GM21786 (cell line): ENCODE measurements at regions not wholly inside any gene's neighbourhood (a gene's known extent, or its start where the extent isn't known, plus 50 kb on each side); places are given as distances from the start of the nearest gene placed in this dataset.

Source experiments
- ATAC-seq: cut with Tn5 transposase; IDR thresholded peaks from one replicate; pipeline ENCODE4 v1.9.1; 2021; ENCODE audit not compliant: unreplicated experiment

GRCh38 chr6:149212892-149213801 is 104.4 kb upstream of the TAB2 start:
- no peak for ATAC-seq

DNA sequence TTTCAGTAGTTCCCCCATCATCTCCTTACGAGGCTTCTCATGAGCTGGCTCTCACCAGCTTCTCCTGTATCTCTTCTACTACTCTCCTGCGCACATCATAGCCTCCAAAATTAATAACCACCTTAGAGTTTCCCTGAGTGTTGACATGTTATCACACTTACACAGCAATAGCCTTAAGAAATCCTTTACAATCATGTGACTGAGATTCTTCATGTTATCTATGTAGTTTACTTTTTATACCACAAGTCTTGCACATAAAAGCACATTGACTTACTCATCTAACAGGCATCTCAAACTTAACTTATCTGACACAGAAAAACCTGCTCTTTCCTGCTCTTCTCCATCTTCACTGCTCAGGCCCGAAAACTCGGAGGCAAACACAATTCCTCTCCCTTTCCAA is 103.7 kb upstream of the TAB2 start:
- ATAC-seq = no peak

DNA sequence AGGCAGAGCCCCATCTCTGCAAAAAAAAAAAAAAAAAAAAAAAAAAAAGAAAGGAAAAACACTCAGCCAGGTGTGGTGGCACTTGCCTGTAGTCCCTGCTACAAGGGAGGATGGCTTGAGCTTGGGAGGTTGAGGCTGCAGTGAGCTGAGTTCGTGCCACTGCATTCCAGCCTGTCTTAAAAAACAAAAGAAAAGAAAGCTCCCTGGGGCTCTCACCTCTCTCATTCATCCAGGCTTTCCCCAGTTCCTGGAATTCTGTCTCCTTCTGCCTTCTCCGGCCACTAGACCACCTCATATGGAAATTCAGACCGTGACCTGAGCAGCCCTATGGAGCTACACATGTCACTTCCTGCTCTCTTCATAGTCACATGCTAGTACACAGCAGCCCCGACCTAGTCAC is 101.1 kb upstream of the TAB2 start:
- no peak for ATAC-seq

DNA sequence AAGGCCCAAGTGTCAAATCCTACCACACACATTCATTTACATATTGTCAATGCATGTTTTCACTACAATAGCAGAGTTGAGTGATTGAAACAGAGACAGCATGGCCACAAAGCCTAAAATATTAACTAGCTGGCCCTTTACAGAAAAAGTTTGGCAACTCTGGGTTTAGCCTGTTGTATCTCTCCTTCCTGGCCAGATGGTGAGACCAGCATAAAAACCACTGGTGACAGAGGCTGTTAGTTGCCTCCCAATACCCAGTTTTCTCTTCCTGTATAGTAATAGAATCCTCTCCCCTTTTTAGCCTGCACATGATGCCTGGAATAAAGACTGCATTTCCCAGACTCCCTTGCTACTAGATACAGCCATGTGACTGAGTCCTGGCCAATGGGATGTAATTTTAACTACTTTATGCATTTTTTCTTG is 100.0 kb upstream of the TAB2 start:
- ATAC-seq = peak; percentile 75

DNA sequence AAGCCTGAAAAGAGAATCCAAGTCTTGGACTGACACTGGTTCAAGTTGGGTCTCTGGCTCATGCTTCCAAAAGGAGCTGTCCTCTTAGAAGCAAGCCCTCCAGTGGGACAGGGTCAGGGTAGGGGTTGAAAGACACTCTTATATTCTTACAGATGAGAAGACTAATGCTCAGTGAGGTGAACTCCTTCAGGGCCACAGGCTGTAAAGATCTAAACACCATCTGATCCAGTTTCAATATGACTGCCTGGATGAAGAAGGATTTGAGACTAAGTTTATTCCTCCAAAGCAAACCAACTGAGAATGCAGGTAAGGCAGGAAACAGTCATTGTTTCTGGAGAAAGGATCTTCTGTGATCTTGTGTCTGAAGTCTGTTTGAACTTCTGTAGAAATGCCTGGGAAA is 99.0 kb upstream of the TAB2 start:
- no peak for ATAC-seq

- no peak for ATAC-seq
Observed at GRCh38 chr6:149218915-149219314, 98.6 kb upstream of the TAB2 start.

- ATAC-seq = no peak
Observed at GRCh38 chr6:149220882-149221773, 96.4 kb upstream of the TAB2 start.

GRCh38 chr6:149221774-149222070 is 95.8 kb upstream of the TAB2 start:
- no peak for ATAC-seq

GRCh38 chr6:149223120-149223903 is 94.2 kb upstream of the TAB2 start:
- ATAC-seq = no peak

DNA sequence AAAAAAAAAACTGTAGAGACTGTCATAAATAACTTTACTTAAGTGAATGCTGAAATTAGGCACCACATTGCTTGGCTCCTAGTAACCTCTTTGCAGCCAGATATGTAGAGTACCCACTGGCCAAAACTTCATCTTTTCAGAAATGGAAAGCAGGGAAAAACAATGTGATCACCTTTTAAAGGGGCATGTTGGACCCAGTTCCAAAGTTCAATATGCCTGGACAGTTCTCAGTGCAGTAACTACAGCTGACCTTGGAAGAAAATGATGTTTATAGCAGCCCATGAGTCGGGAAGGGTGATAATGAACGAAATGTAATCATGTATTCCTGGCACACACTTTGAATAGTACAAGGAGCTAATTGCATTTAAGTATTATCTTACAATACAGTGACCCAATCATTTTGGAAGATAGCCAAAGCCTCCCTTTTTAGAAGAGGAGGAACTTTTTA is 93.6 kb upstream of the TAB2 start:
- no peak for ATAC-seq

- no peak for ATAC-seq
Observed at GRCh38 chr6:149224399-149224798, 93.1 kb upstream of the TAB2 start.

- no peak for ATAC-seq
Observed at GRCh38 chr6:149225370-149225769, 92.1 kb upstream of the TAB2 start.

GRCh38 chr6:149225946-149226345 is 91.6 kb upstream of the TAB2 start:
- no peak for ATAC-seq

- no peak for ATAC-seq
Observed at GRCh38 chr6:149227796-149228195, 89.7 kb upstream of the TAB2 start.

DNA sequence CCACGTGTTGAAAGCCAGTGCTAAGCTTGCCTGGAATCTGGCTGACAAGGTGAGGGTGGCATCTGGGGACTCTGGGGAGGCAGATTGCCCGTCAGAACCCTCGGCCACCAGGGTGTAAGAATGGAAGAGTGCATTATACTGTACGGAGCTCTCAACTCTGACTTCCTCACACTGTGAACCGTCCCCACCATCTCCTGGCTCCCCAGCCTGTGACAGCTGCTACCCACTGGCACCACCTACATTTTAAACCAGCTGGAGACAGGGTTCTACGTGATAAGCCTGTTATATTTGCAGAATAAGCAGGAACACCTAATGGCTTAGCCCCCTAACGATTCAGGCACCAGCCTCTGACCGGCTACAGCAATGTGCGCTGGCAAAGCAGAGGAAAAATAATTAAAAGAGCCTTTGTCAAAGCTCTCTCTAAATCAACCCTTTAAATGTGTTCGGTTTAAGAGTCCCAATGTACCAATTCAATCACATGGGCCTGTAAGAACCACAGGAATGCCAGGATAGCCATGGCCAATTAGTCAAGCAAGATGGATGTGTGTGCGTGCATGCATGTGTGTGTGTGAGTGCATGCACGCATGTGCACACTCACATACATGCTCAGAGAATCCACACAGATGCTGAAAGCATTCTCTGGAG is 89.1 kb upstream of the TAB2 start:
- ATAC-seq = no peak

DNA sequence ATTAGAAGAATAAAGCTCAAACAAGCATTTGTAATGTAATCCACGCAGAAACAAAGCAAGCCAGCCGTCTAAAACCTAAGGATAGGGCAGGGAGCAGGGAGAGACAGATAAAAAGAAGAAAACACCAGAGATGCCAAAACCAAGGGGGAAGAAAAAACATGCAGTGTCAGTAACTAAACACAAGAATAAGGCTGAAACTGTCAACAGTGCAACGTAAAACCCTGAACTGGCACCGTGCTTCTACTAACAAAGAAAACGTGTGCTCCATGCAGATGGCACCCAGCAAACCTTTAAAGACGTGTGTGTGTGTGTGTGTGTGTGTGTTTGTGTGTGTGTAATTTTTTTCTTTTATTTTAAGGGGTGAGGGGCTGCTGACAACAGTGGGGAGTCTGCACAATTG is 88.4 kb upstream of the TAB2 start:
- no peak for ATAC-seq

DNA sequence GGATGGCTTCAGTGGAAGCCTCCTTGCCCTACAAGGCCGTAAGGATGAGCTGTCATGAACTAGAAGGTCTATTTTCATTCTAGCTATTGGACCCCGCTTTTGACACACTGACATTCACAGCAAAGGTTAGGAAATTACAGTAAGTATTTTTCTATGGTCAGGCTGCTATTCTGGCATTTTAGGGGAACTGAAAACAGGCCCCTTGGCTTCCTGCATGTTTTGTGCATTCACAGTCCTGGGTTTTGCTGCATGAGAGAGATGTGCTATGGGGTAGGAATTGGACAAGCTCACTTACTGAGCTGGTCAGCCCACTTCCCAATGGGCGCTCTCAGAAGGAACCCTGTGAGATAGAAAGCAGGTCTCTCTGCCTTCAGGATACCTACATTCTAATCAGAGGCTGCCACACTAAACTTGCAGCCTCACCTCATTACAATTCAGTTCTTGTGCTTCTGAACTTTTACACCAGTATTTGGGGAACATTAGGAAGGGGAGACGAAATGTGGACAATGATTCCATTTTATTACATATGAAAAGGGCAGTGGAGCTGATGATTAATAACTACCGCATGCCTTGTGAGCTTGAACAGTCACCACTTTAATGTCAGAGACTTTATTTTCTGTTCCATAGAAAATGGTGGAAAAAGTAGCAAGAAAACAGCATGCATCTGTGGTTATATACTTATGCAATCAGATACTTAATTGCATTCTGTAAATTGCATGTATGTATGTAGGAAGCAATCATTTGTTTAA is 86.6 kb upstream of the TAB2 start:
- peak; percentile 34 for ATAC-seq

- ATAC-seq = no peak
Observed at GRCh38 chr6:149231778-149232177, 85.7 kb upstream of the TAB2 start.

DNA sequence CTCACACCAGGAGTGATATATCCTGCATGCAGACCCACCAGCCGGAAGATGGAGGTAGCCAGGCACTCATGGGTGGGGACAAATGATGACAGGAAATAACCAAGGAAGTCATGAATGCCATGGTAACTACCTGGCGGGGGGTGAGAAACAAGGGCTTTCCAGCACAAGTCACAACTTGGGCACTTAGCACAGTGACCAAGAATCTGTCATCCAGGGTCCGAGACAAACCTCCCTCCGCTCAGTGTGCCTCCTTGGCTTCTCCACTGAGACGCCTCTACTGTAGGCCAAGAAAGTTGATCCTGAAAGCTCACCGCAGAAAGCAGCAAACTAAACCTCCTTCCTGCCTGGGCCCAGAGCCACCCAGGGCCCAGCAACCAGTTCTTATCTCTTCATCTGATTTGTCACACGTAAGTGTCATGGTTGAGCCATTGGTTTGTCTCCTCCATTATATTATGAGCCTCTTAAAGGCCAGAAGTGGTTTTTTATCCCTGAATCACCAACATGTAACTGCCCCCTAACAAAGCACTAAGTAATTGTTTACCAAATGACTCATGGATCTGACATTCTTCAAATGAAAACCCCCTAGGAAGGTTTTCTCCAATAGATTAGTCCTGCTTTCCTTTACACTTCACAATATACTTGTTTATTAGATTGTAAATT is 84.3 kb upstream of the TAB2 start:
- no peak for ATAC-seq
